GM12801 (cell line): ENCODE measurements at regions not wholly inside any gene's neighbourhood (a gene's known extent, or its start where the extent isn't known, plus 50 kb on each side); places are given as distances from the start of the nearest gene placed in this dataset.
A peak's percentile ranks its signal among the peaks of the same experiment; 100 is the strongest.

Experiments used
- CTCF ChIP-seq: IDR thresholded peaks from one replicate; pipeline ENCODE4 v1.5.1; 2011; ENCODE audit warnings: control low read depth; ENCODE audit not compliant: insufficient read length; ENCODE audit errors: extremely low read depth

GRCh38 chr2:198315791-198316630 is 511.6 kb downstream of the PLCL1 start:
- TF ChIP-seq CTCF: no peak

GRCh38 chr2:198314559-198315153 is 510.3 kb downstream of the PLCL1 start:
- TF ChIP-seq CTCF: no peak

DNA sequence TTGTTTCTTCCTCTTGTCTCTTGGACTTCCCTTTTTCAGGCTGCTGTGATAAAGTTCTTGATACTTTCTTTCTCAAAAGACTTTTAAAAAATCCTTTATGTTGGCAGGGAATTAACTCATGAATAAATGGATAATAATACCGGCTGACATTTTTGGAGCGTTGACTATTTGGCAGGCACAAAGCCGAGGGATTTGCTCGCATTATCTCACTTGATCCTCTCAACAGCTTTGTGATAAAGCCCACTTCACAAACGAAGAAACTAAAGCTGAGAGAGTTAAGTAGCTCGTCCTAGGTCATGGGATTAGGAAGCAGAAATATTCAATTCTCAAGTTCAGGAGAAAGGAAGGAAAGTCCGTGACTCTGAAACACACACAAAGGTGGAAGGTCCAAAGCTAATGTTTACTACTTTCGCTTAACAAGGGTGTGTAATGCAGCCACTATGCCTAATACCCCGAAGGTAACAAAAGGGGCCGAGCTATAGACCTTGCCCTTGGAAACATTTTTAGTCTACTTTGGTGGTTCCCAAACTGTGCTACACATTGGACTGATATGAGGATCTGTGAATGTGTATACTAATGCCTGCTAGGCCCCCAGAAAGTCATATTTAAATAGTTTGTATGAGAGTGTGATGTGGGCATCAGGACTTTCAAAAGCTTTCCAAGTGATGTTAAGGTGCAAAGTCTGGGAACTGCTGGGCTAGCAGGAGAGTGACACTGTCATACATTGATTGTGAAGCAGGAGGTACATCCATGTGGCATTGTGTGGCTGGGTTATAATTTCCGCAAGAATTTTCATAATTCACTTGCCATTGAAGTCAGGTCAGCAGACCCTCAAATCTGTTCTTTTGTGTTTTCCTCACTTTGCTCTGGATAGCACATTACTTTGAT is 508.4 kb downstream of the PLCL1 start:
- TF ChIP-seq CTCF: no peak

GRCh38 chr2:198311020-198311419 is 506.6 kb downstream of the PLCL1 start:
- TF ChIP-seq CTCF: no peak

- peak; percentile 25 for TF ChIP-seq CTCF
Measured at GRCh38 chr2:198309673-198310280, 505.4 kb downstream of the PLCL1 start.

DNA sequence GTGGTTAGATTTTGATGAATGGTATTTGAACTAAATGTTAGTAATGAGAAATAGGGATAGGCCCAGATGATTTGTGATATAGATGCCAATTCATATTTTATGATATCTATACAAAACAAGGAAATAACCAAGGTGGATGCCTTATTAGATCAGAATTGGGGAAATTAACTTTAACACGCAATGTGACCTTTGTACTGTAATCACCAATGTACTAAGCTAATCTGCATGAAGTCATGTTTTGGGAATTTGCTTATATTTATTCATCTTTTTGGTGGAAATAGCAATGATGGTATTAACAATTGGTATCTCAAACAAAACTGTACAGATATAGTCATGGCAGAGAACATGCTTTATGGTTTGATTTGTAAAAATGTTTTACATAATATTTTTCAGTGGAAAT is 504.7 kb downstream of the PLCL1 start:
- no peak for TF ChIP-seq CTCF

DNA sequence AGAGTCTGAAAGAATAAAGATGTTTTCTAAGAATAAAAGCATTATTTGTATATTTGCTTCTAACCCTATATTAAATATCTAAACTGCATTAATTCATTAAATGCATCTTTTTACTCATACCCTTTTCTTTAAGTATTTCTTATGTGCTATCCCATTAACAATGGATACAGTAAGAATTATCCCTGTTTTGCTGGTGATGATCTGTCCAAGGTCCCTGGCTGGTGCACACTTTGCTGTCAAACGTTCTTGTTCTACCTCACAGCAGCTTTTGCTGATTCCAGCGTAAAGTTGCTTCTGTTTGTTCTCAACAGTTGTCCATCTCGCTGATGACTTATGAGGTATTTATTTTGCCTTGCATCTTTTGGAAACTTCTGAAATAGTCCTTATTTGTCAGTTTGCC is 504.0 kb downstream of the PLCL1 start:
- no peak for TF ChIP-seq CTCF
